WTC11 (cell line): ENCODE measurements at regions not wholly inside any gene's neighbourhood (a gene's known extent, or its start where the extent isn't known, plus 50 kb on each side); places are given as distances from the start of the nearest gene placed in this dataset.

Experiments
- ATAC-seq: fragments of 200-7000 bp; cut with Tn5 transposase; 2 replicates; pipeline ENCODE4 v1.10.0; 2021; ENCODE audit warnings: mild to moderate bottlenecking, moderate library complexity
- CTCF ChIA-PET: fragments of 300-600 bp; sonication (Branson Sonifier 250); formaldehyde crosslinking; loops from one replicate; lab custom pipeline; 2021; ENCODE audit warnings: antibody characterized with exemption; lab: Charles Lee
- POLR2A ChIA-PET: fragments of 350-600 bp; sonication (Branson Sonifier 250); formaldehyde crosslinking; loops from one replicate; lab custom pipeline; 2021; ENCODE audit warnings: antibody characterized with exemption; lab: Charles Lee
- DNase-seq: peaks from one replicate; pipeline ENCODE4 v3.0.0; 2021; ENCODE audit warnings: low spot score
- H3K27ac Mint-ChIP-seq: 2 replicates; pipeline ENCODE4 v1.8.0; 2021; ENCODE audit warnings: mixed read lengths
- H3K27me3 Mint-ChIP-seq: 2 replicates; pipeline ENCODE4 v1.8.0; 2021; ENCODE audit warnings: low read depth, mild to moderate bottlenecking, moderate library complexity, mixed read lengths
- H3K36me3 Mint-ChIP-seq: 2 replicates; pipeline ENCODE4 v1.8.0; 2021; ENCODE audit warnings: mixed read lengths
- H3K4me1 Mint-ChIP-seq: 2 replicates; pipeline ENCODE4 v1.8.0; 2022; ENCODE audit warnings: mixed read lengths
- H3K4me3 Mint-ChIP-seq: 2 replicates; pipeline ENCODE4 v1.8.0; 2021; ENCODE audit warnings: mild to moderate bottlenecking, moderate library complexity, mixed read lengths
- H3K9me3 Mint-ChIP-seq: 2 replicates; pipeline ENCODE4 v1.8.0; 2021; ENCODE audit warnings: mixed read lengths
- AFF4 ChIP-seq: sonication (generic); formaldehyde crosslinking; IDR thresholded peaks from 2 replicates; pipeline ENCODE4 v1.8.1; 2023; ENCODE audit warnings: mild to moderate bottlenecking, missing genetic modification reagents, borderline replicate concordance
- AR ChIP-seq: fragments of 250-450 bp; sonication (Bioruptor Pico); IDR thresholded peaks from 2 replicates; pipeline ENCODE4 v1.9.0; 2021; ENCODE audit warnings: mild to moderate bottlenecking
- ARID4B ChIP-seq: sonication (generic); formaldehyde crosslinking; IDR thresholded peaks from 2 replicates; pipeline ENCODE4 v1.8.0; 2023; ENCODE audit warnings: missing genetic modification reagents, mild to moderate bottlenecking, borderline replicate concordance
- CREM ChIP-seq: sonication (generic); formaldehyde crosslinking; IDR thresholded peaks from 2 replicates; pipeline ENCODE4 v1.8.1; 2022; ENCODE audit warnings: mild to moderate bottlenecking, missing genetic modification reagents, moderate library complexity
- EMX1 ChIP-seq: fragments of 250-450 bp; sonication (Bioruptor Pico); IDR thresholded peaks from 2 replicates; pipeline ENCODE4 v1.8.0; 2021; ENCODE audit warnings: mild to moderate bottlenecking
- FOXP4 ChIP-seq: sonication (generic); formaldehyde crosslinking; IDR thresholded peaks from 2 replicates; pipeline ENCODE4 v1.8.0; 2022; ENCODE audit warnings: mild to moderate bottlenecking, missing genetic modification reagents
- GABPB1 ChIP-seq: sonication (generic); formaldehyde crosslinking; IDR thresholded peaks from 2 replicates; pipeline ENCODE4 v1.8.1; 2023; ENCODE audit warnings: mild to moderate bottlenecking, missing genetic modification reagents
- HMGA2 ChIP-seq: fragments of 250-450 bp; sonication (Bioruptor Pico); IDR thresholded peaks from 2 replicates; pipeline ENCODE4 v1.4.0; 2021; ENCODE audit warnings: mild to moderate bottlenecking, moderate library complexity
- IRF1 ChIP-seq: sonication (generic); formaldehyde crosslinking; IDR thresholded peaks from 2 replicates; pipeline ENCODE4 v1.8.0; 2023; ENCODE audit warnings: missing genetic modification reagents
- KAT7 ChIP-seq: sonication (generic); formaldehyde crosslinking; IDR thresholded peaks from 2 replicates; pipeline ENCODE4 v1.8.1; 2023; ENCODE audit warnings: missing genetic modification reagents, mild to moderate bottlenecking, borderline replicate concordance
- STAT6 ChIP-seq: sonication (generic); formaldehyde crosslinking; conservative IDR thresholded peaks from 2 replicates; pipeline ENCODE4 v1.8.1; 2023; ENCODE audit warnings: mild to moderate bottlenecking, low read depth, missing genetic modification reagents, moderate library complexity
- TEAD1 ChIP-seq: sonication (generic); formaldehyde crosslinking; IDR thresholded peaks from 2 replicates; pipeline ENCODE4 v1.8.0; 2022; ENCODE audit warnings: mild to moderate bottlenecking, missing genetic modification reagents
- USF1 ChIP-seq: sonication (generic); formaldehyde crosslinking; IDR thresholded peaks from 2 replicates; pipeline ENCODE4 v1.8.0; 2022; ENCODE audit warnings: mild to moderate bottlenecking, missing genetic modification reagents
- ZNF121 ChIP-seq: sonication (generic); formaldehyde crosslinking; IDR thresholded peaks from 2 replicates; pipeline ENCODE4 v1.8.0; 2023; ENCODE audit warnings: missing genetic modification reagents
- ZNF263 ChIP-seq: sonication (generic); formaldehyde crosslinking; IDR thresholded peaks from 2 replicates; pipeline ENCODE4 v1.8.1; 2022; ENCODE audit warnings: low read depth, mild to moderate bottlenecking, moderate library complexity, missing genetic modification reagents
- ZNF416 ChIP-seq: fragments of 250-450 bp; sonication (Bioruptor Pico); IDR thresholded peaks from 2 replicates; pipeline ENCODE4 v1.9.0; 2021; ENCODE audit warnings: mild to moderate bottlenecking, inconsistent platforms
- ZSCAN18 ChIP-seq: fragments of 250-450 bp; sonication (Bioruptor Pico); IDR thresholded peaks from 2 replicates; pipeline ENCODE4 v2.1.2; 2022; ENCODE audit warnings: mild to moderate bottlenecking, moderate library complexity

- TF ChIP-seq AFF4 (no peak), ZNF416 (no peak), KAT7 (no peak), USF1 (CRISPR knock-in tag) (no peak)
Observed at GRCh38 chr9:81122749-81123148, 566.6 kb downstream of the TLE1 start (continued).

GRCh38 chr9:81119591-81119990 lies 569.8 kb downstream of the TLE1 start:
- no peak overlapping the region for H3K4me3 Mint-ChIP-seq
- POLR2A ChIA-PET, result no interaction called here
- peaks cover 17% of the 10 kb centered on the region for H3K4me1 Mint-ChIP-seq
- DNase-seq (no peak), ATAC-seq (no peak)
- no peaks in the 10 kb centered on the region for H3K36me3 Mint-ChIP-seq
- no peaks in the 10 kb centered on the region for H3K27me3 Mint-ChIP-seq
- H3K9me3 Mint-ChIP-seq, result peaks cover 4% of the 10 kb centered on the region
- H3K27ac Mint-ChIP-seq, result no peak overlapping the region
- CTCF ChIA-PET, result no interaction called here
- TF ChIP-seq HMGA2 (CRISPR knock-in tag) (no peak), IRF1 (no peak), GABPB1 (CRISPR knock-in tag) (no peak), CREM (CRISPR knock-in tag) (no peak), ZSCAN18 (no peak), ZNF121 (CRISPR knock-in tag) (no peak), TEAD1 (CRISPR knock-in tag) (no peak), ARID4B (CRISPR knock-in tag) (no peak), EMX1 (no peak), ZNF263 (CRISPR knock-in tag) (no peak), STAT6 (CRISPR knock-in tag) (no peak), AR (CRISPR knock-in tag) (no peak), FOXP4 (no peak)
